Stimulated activated naive CD8-positive, alpha-beta T cell treated with anti-CD3 and anti-CD28 coated beads, Interleukin-15, Interleukin-2, amounts not matched to agents 100 ng/mL and 50 ng/mL, for 24 hours (primary cell): ENCODE measurements at regions not wholly inside any gene's neighbourhood (a gene's known extent, or its start where the extent isn't known, plus 50 kb on each side); places are given as distances from the start of the nearest gene placed in this dataset.
"Not testable (repeated sequence)": the region's sequence is repeated elsewhere in the genome, so short reads cannot be mapped to it uniquely, and the experiment has no call there.

Experiments
- H3K27ac Mint-ChIP-seq: one replicate; pipeline ENCODE4 v1.8.0; 2021; ENCODE audit warnings: mild to moderate bottlenecking, mixed read lengths
- H3K27me3 Mint-ChIP-seq: one replicate; pipeline ENCODE4 v1.8.0; 2021; ENCODE audit warnings: mixed read lengths
- H3K36me3 Mint-ChIP-seq: one replicate; pipeline ENCODE4 v1.8.0; 2021; ENCODE audit warnings: low read depth, mixed read lengths
- H3K4me1 Mint-ChIP-seq: one replicate; pipeline ENCODE4 v1.8.0; 2021; ENCODE audit warnings: low read depth, mixed read lengths
- H3K4me3 Mint-ChIP-seq: one replicate; pipeline ENCODE4 v1.8.0; 2021; ENCODE audit warnings: mild to moderate bottlenecking, mixed read lengths
- H3K9me3 Mint-ChIP-seq: one replicate; pipeline ENCODE4 v1.8.0; 2021; ENCODE audit warnings: mixed read lengths

DNA sequence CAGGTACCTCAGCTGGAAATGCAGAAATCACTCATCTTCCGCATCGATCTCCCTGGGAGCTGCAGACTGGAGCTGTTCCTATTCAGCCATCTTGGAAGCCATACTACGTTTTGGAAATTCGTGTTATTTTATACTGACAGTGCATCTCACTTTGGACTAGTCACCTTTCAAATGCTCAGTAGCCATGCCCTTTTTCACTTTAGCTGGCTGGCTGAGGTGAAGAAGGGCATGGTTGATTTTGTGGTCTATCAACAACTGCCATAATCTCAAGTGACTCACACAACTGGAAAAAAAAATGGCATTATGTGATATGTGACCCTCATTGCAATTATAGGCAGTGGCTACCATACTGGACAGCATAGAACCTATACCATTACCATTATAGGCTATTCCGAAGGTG lies 100.5 kb downstream of the CCDC71L start:
- Mint-ChIP-seq H3K36me3 (no peaks in the 10 kb centered on the region), H3K4me3 (no peak overlapping the region), H3K27me3 (peaks cover 26% of the 10 kb centered on the region), H3K4me1 (peaks cover 17% of the 10 kb centered on the region), H3K9me3 (no peaks in the 10 kb centered on the region), H3K27ac (no peak overlapping the region)

DNA sequence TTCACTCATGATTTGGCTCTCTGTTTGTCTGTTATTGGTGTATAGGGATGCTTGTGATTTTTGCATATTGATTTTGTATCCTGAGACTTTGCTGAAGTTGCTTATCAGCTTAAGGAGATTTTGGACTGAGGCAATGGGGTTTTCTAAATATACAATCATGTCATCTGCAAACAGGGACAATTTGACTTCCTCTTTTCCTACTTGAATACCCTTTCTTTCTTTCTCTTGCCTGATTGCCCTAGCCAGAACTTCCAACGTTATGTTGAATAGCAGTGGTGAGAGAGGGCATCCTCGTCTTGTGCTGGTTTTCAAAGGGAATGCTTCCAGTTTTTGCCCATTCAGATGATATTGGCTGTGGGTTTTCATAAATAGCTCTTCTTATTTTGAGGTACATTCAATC lies 104.7 kb downstream of the CCDC71L start:
- not testable (repeated sequence) for H3K27ac Mint-ChIP-seq, H3K4me3 Mint-ChIP-seq, H3K9me3 Mint-ChIP-seq, H3K36me3 Mint-ChIP-seq
- peaks cover 23% of the 10 kb centered on the region for H3K27me3 Mint-ChIP-seq
- peaks cover 14% of the 10 kb centered on the region for H3K4me1 Mint-ChIP-seq

DNA sequence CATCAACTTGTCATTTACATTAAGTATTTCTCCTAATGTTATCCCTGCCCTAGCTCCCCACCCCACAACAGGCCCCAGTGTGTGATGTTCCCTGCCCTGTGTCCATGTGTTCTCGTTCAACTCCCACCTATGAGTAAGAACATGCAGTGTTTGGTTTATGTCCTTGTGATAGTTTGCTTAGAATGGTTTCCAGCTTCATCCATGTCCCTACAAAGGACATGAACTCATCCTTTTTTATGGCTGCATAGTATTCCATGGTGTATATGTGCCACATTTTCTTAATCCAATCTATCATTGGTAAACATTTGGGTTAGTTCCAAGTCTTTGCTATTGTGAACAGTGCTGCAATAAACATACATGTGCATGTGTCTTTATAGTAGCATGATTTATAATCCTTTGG lies 106.3 kb downstream of the CCDC71L start:
- not testable (repeated sequence) for H3K9me3 Mint-ChIP-seq, H3K27ac Mint-ChIP-seq, H3K36me3 Mint-ChIP-seq, H3K4me1 Mint-ChIP-seq, H3K4me3 Mint-ChIP-seq
- peaks cover 23% of the 10 kb centered on the region for H3K27me3 Mint-ChIP-seq

DNA sequence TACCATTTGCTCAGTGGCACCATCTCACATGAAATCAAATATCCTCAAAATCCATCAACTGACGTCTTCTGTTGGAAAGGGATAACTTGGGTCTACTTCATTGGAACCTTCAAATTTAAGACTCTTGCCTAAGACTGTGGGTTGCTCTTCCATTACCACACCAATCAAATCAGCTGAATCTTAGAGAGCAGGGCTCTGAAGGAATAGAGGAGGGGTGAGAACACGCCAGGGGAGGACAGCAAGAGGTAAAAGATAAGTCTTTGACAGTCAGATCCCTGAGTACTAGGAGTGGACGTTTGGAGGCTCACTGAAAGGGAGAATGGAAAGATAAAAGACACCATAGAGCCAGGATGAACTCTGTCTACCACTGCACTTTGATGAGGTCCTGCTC lies 107.5 kb downstream of the CCDC71L start:
- H3K27ac Mint-ChIP-seq: no peak overlapping the region
- H3K27me3 Mint-ChIP-seq: peaks cover 18% of the 10 kb centered on the region
- peaks cover 3% of the 10 kb centered on the region for H3K4me1 Mint-ChIP-seq
- no peak overlapping the region for H3K4me3 Mint-ChIP-seq
- no peaks in the 10 kb centered on the region for H3K36me3 Mint-ChIP-seq
- peaks cover 6% of the 10 kb centered on the region for H3K9me3 Mint-ChIP-seq

DNA sequence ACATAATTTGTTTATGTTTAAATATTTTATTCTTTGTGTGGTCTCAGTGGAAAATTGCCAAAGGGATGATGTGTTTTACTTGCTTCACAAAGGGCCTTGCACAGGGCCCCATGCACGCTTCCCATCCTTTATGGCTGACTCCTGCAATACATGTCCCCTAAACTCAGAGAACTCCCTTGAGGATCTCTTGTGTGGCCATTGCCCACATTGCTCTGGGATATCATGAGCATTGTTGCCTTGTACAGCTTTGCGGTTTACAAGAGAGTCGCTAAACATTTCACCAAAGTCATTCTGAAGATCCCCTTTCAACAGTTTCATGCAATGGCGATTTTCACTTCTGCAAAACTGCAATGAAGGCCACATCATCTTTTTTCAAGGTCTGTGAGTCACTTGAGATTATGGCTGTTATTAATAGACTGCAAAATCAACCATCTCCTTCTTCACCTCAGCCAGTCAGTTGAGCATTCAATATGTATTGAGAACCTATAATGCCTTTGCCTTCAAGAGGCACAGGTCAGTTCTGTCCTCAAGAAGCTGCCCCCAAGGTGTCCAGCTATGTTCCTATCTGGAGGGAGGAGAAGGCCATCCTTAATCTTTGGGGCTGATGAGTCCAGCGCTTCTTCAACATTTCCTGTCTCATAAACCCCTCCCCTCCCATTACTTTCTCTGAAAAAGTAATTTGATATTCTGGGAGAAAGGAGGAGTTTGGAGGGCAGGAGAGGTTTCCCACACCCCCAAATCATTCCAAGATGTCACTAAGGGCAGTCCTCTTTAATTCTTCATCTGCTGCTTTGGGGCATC lies 108.1 kb downstream of the CCDC71L start:
- Mint-ChIP-seq H3K4me1 (peaks cover 3% of the 10 kb centered on the region), H3K36me3 (no peaks in the 10 kb centered on the region), H3K4me3 (no peak overlapping the region), H3K27me3 (peaks cover 18% of the 10 kb centered on the region), H3K27ac (no peak overlapping the region), H3K9me3 (peaks cover 6% of the 10 kb centered on the region)

DNA sequence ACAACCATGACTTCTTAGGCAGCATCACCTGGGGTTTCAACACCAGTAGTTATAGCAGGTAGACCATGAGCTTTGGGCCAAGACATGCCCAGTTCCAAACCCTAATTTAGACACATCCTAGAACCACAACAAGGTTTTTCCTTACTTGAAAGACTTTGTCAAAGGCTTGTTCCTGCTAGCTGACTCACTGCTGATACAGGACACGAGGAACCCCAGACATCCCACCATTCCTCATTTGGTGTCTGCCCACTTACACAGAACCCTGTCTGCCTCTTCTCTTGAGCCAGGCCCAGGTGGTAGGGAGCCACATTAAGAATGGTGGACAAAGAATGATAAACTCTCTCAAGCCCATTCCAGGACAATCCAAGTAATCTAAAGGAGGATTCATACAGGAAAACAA lies 109.0 kb downstream of the CCDC71L start:
- Mint-ChIP-seq H3K9me3 (peaks cover 6% of the 10 kb centered on the region), H3K4me3 (no peak overlapping the region), H3K27ac (no peak overlapping the region), H3K27me3 (peaks cover 15% of the 10 kb centered on the region), H3K4me1 (peaks cover 3% of the 10 kb centered on the region), H3K36me3 (no peaks in the 10 kb centered on the region)

DNA sequence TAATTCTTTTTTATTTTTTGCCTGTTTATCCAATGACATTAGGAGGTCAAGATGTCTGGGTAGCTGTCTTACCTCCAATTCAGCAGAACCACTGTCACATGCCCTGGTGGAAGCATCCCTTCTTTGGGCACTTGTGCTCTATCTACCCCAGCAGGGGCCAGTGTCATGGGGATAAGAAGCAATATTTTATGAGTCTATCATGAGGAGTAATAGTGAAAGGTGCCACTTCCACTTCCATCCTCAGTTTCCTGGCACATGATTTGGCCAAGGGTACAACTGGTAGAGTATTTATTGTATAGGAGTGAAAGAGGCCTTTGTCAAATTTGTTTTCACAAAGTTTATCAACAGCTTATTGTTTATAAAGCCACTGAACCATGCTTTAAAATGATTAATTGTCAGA lies 112.5 kb downstream of the CCDC71L start:
- Mint-ChIP-seq H3K4me3 (no peak overlapping the region), H3K4me1 (peaks cover 9% of the 10 kb centered on the region), H3K27ac (no peak overlapping the region), H3K27me3 (no peaks in the 10 kb centered on the region), H3K36me3 (no peaks in the 10 kb centered on the region), H3K9me3 (peaks cover 3% of the 10 kb centered on the region)

DNA sequence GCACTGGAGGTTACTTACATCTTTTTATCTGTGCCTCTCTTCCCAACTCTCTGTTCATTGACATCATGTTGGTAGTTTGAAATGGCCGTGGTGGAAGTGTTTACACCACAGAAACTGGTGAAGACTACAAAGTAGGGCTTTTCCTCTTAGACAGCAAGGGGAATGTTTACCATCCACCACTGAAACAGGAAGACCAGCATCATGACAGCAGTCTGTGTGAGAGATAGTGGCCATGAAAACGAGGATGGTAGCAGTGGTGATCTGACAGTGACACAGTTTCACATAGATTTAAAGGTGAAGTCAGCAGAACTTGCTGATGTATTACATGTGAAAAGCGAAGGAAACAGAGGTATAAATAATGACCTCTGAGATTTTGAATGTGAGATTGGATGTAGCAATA lies 115.7 kb downstream of the CCDC71L start:
- H3K27me3 Mint-ChIP-seq: no peaks in the 10 kb centered on the region
- no peaks in the 10 kb centered on the region for H3K9me3 Mint-ChIP-seq
- no peak overlapping the region for H3K4me3 Mint-ChIP-seq
- H3K36me3 Mint-ChIP-seq: no peaks in the 10 kb centered on the region
- peaks cover 13% of the 10 kb centered on the region for H3K4me1 Mint-ChIP-seq
- no peak overlapping the region for H3K27ac Mint-ChIP-seq

DNA sequence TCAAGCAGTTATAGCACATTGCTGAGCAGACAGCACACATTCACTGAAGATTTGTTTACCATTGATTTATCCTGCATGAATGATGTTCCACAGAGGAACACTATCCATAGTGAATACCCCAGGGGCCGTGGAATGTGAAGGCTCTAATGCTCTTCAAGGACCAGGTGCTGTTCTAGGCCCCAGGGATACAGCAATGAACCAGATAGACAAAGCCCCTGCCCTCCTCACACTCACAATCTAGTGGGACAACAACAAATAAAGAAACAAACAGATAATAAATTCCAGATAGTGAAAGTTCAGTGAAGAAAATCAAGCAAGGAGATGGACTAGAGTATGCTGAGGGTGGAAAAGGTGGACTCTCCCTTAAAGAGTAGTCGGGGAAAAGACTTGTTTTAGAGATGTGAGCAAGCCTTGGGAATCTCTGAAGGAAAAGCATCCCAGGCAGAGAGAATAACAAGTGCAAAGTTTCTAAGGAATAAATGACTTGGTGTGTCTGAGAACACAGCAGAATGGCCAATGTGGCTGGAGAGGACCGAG lies 117.7 kb downstream of the CCDC71L start:
- Mint-ChIP-seq H3K36me3 (no peaks in the 10 kb centered on the region), H3K27ac (no peak overlapping the region), H3K4me1 (peaks cover 13% of the 10 kb centered on the region), H3K27me3 (no peaks in the 10 kb centered on the region), H3K4me3 (no peak overlapping the region), H3K9me3 (no peaks in the 10 kb centered on the region)

DNA sequence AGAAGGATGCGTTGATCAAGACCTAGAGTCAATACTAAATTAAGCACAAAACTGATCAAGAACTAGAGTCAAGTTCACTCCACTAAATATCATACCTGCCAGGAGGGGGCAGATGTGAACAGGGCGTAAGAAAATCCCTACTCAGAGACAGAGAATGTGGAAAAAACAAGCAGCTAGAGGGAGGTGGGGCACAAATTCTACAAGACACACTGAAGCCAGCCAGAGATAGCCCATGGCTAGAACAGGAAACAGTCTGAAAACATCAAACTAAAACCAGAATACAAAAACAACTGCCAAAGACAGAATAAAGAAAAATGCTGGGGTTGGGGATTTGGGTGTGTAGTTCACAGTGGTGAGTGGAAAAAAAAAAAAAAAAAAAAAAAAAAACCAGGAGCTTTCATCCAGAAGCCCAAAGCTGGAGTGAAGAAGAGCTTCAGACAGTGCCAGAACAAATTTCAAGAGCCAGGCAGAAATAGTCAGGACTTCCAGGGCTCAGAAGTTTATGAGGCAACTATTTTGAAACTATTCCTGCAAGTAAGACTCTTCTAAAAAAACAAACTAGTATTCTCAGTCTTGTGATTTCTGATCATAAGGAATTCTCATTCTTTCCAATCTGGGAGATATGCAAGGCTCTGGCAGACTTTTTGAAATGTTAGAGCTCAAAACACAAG lies 118.3 kb downstream of the CCDC71L start:
- H3K9me3 Mint-ChIP-seq: no peaks in the 10 kb centered on the region
- no peaks in the 10 kb centered on the region for H3K36me3 Mint-ChIP-seq
- H3K27me3 Mint-ChIP-seq: no peaks in the 10 kb centered on the region
- peaks cover 13% of the 10 kb centered on the region for H3K4me1 Mint-ChIP-seq
- no peak overlapping the region for H3K4me3 Mint-ChIP-seq
- H3K27ac Mint-ChIP-seq: no peak overlapping the region

DNA sequence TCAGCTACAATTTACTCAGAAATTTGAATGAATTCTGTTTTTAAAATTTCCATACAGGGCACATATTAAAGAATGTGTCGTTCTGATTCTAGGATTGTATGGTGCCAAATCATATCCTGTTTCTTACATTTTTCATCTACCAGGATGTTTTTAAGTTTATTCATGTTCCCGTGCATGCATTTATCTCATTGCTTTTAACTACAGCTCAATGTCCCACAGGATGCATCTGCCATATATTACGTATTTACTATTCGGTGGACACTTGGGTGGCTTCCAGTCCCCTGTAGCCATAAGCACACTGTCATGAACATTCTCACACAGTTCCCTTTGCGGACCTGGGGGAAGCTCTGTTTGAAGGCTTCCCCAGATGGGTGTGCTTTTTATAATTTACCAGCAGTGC lies 122.3 kb downstream of the CCDC71L start:
- Mint-ChIP-seq H3K36me3 (no peaks in the 10 kb centered on the region), H3K4me3 (no peak overlapping the region), H3K9me3 (peaks cover 4% of the 10 kb centered on the region), H3K27ac (no peak overlapping the region), H3K4me1 (peaks cover 9% of the 10 kb centered on the region), H3K27me3 (no peaks in the 10 kb centered on the region)

DNA sequence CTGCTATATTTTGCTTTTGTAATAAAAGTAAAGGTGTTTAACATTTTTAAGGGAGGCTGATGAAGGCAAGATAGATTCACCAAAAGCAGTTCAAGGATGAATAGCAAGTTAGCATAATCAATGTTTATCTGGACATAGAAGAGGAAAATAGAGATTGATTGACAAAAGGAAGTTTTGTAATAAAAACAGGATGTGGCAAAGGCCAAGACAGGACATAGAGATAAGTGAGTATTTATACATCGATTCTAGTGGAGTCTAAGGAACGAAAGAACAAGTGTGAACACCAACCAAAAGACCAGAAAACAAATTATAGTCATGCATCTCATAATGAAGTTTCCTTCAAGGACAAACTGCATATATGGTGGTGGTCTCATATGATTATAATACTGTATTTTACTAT lies 123.8 kb downstream of the CCDC71L start:
- Mint-ChIP-seq H3K36me3 (no peaks in the 10 kb centered on the region), H3K4me3 (no peak overlapping the region), H3K27me3 (no peaks in the 10 kb centered on the region), H3K9me3 (peaks cover 4% of the 10 kb centered on the region), H3K4me1 (peaks cover 3% of the 10 kb centered on the region), H3K27ac (no peak overlapping the region)

DNA sequence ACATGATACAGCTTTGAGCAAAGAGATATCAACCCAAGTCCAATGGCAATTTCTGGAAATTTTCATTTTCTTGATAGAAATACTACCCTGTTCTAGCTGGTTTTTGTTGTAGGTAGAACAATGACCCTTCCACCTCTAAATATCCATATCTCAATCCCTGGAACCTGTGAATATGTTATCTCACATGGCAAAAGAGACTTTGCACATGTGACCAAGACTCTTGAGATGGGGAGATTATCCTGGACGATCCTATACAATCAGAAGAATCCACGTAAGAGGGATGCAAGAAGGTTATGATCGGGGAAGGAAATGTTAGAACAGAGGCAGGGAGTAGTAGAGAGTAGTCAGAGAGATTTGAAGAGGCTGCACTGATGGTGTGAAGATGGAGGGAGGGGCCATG lies 124.9 kb downstream of the CCDC71L start:
- Mint-ChIP-seq H3K9me3 (peaks cover 4% of the 10 kb centered on the region), H3K27ac (no peak overlapping the region), H3K36me3 (no peaks in the 10 kb centered on the region), H3K27me3 (no peaks in the 10 kb centered on the region), H3K4me1 (peaks cover 3% of the 10 kb centered on the region), H3K4me3 (no peak overlapping the region)

DNA sequence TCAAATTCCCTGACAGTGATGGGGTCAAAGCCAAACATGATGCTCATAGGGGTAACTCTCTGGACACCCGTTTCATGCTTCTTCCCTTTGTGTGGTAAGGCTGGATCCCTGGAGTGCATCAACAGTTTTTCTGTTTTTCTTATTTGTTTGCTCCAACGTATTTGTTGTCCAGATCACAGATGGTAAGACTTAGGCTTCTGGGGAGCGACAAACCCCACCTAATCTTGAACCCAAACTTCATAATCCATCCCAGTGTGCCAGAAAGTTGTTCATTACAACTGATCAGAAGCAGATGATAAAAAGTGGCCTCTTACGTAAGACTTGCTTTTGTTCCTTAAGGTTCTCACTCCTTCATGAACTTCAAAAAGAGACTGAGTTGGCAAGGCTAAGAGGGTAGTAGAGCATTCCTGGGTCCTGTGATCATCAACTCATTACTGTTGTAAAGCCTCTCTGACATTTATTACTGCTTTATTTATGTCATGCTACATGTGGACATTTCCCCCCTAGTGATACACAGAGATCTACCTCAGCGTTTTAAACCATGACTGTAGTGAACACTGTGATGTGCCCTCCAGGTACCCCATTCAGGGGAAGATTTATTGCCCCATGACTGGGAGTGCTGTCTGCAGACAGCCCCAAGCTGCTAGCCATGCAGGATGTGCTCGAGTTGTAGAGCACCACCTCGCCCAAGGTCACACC lies 125.6 kb downstream of the CCDC71L start:
- H3K9me3 Mint-ChIP-seq: peaks cover 4% of the 10 kb centered on the region
- no peak overlapping the region for H3K4me3 Mint-ChIP-seq
- H3K36me3 Mint-ChIP-seq: no peaks in the 10 kb centered on the region
- peaks cover 3% of the 10 kb centered on the region for H3K4me1 Mint-ChIP-seq
- no peak overlapping the region for H3K27ac Mint-ChIP-seq
- H3K27me3 Mint-ChIP-seq: no peaks in the 10 kb centered on the region

DNA sequence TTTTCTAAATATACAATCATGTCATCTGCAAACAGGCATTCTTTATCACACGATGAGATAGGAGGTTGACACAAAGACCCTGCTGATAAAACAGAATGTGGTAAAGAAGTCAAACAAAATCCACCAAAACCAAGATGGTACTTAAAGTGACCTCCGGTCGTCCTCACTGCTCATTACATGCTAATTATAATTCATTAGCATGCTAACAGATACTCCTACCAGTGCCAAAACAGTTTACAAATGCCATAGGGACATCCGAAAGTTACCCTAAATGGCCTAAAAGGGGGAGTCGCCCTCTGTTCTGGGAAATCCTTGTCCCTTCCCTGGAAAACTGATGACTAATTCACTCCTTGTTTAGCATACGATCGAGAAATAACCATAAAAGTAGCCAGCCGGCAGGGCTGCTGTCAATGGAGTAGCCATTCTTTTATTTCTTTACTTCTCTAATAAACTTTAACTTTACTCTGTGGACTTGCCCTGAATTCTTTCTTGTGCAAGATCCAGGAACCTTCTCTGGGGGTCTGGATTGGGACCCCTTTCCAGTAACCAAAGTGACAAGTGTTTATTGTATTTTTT lies 126.6 kb downstream of the CCDC71L start:
- Mint-ChIP-seq H3K4me1 (peaks cover 3% of the 10 kb centered on the region), H3K9me3 (peaks cover 4% of the 10 kb centered on the region), H3K36me3 (no peaks in the 10 kb centered on the region), H3K27ac (no peak overlapping the region), H3K4me3 (no peak overlapping the region), H3K27me3 (no peaks in the 10 kb centered on the region)
